GM19043 (cell line): ENCODE measurements at regions not wholly inside any gene's neighbourhood (a gene's known extent, or its start where the extent isn't known, plus 50 kb on each side); places are given as distances from the start of the nearest gene placed in this dataset.

Experiments used
- ATAC-seq: cut with Tn5 transposase; IDR thresholded peaks from one replicate; pipeline ENCODE4 v1.9.1; 2021; ENCODE audit warnings: low read depth; ENCODE audit not compliant: unreplicated experiment

DNA sequence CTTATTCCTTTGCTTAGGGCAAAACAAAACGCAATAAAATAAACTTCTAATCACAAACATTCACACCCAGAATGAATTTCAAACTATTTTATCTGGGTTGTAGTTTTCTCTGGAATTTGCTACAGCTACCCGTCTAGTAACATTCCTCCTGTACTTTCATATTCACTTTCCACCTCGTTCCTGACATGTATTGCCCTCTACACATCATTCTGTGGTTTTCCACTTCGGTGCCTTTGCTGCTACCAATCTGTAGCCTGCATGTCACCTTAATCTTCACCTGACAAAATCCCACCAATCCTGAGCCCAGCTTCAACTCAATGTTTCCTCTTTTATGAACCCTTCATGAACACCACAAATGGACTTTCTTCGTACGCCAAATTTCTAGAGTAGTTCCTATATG lies 694.1 kb upstream of the C9orf72 start:
- no peak for ATAC-seq

DNA sequence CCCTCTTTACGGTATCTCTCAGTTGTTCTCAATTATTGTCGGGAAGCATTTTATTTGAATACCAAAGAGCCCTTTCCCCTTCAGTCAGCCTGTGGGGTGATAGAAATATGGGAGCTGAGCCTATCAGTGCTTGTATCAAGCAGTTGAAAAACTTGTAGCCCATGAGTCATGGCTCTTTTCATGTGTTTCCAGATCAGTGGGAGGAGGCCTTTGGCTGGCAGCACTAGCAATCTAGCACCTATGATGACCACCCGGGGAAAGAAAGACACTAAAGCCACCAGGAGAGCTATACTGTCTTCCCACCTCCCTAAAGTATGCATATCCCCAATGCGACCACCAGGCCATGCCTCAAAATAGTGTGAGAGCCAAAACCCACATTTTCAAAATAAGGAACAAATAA lies 696.9 kb upstream of the C9orf72 start:
- ATAC-seq = no peak

DNA sequence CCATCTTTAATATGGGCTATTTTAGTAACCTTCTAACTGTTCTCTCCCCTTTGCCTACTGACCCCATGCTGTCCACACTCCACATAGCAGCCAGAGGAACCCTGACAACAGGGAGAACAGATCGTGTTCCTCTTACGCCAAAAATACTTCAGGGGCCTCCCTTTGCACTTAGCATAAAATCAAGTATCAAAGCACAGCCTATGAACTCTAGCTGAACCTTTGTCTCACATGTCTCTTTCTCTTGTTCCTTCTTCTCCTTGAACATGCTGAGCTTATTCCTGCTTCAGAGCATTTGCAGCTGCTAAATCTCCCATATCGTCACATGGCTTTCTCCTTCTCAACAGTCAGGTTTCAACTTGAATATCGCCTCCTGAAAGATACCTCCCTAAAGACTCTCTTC lies 698.8 kb upstream of the C9orf72 start:
- ATAC-seq = no peak

DNA sequence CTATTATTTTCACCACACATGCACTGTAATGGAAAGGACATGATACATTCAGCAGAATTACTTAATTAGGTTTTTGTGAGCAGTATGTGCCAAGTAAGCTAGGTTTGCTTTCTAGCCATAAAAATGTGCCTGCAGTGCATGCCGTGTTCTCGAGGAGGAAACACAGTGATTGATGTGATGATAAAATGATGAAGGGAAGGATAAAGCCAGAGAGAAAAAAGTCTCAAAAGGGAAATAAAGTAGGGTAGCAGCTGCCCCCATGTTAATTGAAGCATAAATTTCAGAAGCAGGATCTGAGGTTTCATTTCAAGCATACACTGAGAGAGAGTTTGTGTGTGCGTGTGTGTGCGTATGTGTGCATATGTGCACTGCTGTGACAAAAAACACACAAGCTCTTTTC lies 714.2 kb upstream of the C9orf72 start:
- no peak for ATAC-seq

DNA sequence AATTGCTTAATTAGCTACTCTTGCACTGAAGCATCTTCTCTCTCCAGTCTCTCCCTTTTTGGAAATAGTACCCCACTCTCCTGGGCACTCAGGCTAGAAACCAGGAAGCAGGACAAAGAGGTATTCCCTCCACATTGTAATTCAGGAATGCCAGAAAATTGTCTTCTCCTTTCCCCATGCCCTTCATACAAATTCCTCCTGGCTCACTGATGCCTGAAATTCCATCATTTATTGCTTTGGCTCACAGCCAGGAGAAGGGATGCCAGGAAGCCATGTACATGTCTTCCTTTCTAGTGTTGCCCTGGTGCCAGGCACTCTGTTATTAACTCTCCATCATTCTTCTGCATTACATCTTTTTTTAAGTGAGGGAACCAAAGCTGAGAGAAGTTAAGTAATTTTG lies 716.5 kb upstream of the C9orf72 start:
- ATAC-seq = no peak

DNA sequence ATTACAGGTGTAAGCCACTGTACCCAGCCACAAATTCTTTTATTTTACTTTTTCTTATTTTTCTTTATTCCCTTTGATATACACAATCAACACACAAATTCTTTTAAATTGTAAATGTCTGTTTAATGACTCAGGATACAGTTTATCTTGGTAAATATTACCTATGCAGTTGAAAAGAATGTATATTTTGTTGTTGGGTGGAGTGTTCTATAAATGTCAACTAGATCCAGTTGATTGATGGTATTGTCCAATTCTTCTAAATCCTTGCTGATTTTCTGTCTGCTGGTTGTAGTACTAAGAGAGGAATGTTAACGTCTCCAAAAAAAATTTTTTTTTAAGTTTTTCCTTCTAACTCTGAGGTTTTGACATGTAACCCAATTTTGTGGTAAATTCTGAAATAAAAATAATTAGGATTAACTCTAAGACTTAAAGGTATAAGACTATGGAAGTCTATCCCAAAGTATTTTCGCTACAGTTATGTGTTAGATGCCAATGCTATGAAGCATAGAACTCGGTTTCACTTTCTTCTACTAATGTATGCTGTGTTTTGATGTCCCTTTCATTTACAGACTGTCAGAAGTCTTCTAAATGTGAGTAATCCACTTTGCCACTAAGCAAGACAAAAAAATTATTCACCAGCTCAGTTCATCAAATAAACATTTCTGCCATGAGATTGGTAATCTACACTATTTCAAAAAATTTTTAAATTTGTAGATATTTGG lies 720.2 kb upstream of the C9orf72 start:
- ATAC-seq = no peak

DNA sequence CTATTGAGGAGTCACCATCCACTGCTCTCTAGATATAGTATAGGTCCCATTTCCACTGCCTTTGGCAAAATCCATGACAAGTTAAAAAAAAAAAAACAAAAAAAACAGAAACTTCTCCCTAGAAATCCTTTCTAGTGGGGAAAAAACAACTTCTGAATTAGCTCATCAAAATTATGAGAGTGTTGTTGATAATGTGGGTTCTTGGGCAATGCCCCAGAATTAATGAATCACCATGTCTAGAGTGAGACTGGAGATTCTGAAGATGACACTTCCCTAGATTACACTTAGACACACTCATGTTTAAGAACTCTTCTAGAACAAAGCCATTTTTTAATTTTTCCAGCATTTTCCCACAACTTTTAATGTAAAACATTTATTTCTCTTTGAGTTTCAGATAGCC lies 728.0 kb upstream of the C9orf72 start:
- no peak for ATAC-seq

DNA sequence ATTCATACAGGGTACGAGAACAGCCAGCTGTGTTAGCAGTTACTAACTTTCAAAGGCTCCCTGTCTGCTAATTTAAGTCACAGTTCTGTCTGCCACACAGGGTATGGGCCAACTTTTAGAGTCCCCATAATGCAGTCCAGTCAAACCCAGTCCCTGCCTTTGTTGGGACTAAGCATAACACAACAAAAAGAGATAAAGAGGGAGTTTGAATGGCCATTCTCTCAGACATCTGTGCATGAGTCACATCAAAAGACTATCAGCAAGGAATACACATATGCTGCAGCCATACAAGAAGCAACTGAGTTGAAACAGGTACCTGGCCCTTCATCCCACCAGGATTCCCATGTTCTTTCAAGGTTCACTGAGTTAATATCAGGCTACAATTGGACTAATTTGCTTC lies 744.5 kb upstream of the C9orf72 start:
- no peak for ATAC-seq

DNA sequence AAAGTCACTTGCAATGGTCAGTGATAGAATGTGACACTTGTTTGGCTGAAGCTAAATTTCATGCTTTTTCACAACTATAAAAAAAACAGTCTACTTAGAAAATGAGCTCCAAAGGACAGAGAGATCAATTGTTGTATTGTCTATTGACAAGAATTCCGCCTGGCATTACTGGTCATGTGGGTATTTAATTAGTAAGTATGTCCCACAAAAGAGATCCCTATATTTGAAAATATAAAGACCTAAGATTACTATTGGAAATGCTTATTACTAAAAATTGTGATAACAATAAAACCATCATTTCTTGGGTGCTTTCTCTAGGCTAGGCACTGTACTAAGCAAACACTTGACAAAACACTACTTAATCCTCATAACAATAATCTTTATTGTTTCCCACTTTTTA lies 745.2 kb upstream of the C9orf72 start:
- ATAC-seq = no peak

DNA sequence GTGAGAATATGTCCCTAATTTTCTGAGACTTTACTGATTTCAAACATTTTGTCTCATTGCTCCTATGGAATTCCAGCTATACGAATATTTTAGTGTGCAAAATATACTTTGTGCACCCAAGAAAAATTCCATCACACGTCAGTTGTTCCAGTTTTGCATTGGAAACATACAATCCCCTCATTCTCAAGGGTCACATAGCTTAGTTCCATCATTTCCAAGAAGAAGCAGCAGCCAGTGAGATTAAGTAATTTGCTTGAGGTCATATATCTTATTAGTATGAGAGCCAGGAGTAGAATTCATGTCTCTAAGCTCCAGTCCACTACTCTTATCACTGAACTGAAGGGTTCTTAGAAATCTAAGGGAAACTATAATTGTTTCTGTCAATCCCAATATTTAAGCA lies 746.7 kb upstream of the C9orf72 start:
- ATAC-seq = no peak

DNA sequence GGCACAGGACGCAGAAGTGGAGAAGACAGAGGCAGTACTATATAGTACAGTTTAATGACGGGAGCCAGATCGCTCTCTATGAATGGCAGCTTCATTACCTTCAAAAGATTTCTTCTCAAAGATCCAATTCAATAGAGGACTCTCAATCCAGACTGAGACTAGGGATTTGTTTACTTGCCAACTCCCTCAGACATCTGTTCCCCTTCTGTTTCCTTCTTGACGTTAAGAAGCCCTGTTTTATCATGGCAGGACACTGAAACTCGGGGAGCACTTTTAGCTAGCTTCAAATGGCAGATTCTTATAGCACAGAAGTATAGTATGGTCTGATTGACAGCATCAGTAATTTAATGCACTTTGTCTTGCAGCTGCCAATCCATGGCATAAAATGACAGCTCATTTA lies 747.3 kb upstream of the C9orf72 start:
- ATAC-seq = no peak

DNA sequence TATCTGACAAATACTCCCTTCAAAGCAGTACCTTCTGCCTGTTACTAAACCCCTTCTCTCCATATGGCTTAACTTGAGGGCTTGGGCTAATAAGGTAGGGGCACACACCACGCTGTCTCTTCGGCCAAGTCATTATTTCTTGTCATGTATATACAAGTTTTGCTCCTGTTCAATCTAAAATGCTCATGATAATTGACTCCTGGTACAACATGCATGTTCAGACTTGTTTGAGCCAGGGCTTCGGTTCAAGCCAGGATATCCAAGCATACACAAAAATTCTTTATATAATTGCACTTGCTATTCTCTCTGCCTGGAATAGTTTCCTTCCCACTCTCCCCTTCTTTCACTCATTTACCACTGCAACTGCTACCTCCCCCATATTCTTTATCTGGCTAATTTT lies 756.0 kb upstream of the C9orf72 start:
- ATAC-seq = no peak

DNA sequence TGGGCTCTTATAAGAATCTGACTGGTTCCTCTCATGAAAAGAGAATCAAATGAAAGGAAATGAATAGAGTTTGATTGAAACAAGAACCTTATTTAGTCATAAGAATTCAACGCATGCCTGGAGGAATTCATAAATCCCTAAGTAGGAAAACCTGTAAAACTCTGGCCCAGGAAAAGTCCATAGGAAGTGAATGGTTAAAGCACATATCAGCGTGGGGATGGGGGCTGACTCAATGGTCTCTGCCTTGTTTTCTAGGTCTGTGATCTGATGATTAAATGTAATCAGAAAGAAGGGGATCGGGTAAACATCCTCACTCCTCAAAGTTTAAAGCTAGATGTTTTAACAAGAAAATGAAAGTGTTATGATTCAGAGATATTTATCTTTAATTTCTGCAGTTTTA lies 759.4 kb upstream of the C9orf72 start:
- ATAC-seq = no peak

DNA sequence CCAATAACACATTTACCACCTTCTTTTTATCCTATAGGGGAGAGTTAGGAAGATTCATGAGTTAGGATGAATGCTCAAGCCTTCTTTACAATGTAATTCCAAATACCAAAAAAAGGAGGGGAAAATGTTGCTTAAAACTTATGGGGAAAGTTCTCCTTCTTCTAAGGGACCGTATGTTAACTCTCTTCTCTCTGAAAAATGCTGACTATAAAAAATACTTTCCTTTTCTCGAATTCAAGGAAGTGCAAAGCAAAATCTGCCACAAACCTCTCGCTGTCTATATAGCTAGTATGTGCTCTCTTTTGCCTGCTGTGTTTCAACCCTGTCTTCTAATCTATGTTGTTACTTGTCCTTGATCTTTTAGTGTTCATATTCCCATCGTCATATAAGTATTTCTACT lies 768.6 kb upstream of the C9orf72 start:
- ATAC-seq = no peak

DNA sequence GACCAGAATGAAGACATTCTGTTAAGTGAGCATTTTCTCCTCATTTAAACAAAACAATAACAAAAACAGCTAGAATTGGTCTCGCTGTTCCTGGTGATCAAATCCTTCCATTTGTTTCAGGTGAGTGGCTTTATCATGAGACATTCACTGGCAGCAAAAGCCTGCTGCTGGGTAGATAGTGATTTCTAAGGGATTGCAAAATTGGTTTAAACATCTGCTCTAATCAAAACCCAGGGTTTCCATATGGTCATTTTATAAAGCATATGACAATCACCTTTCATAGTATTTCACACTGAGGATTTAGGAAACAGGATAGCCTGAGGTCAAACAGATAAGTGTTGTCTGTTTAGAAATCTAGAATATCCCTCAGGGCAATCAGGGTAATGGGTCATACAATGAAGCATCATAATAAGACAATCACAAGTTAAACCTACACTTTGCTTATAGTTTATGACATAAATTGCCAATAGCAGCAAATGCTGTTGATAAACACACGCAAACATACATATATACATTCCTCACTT lies 769.6 kb upstream of the C9orf72 start:
- ATAC-seq = no peak

DNA sequence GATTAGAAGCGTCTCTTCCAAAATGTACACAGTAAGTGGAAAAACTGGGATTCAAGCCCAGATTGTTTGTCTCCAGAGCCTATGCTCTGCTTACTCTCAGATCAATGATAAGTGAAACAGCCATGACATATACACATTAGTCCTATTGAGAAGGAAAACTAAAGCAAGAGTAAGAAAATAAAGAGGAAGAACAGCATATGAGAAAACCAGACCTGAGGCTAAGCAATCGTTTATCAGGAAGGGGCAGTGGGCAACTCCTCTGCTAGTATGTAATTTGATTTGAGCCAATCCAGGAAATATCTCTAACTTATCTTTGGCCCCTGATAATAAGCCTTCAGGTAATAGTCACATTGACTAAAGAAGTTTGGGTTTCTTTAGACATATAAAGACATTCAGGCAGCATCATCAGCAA lies 789.9 kb upstream of the C9orf72 start:
- ATAC-seq = no peak

DNA sequence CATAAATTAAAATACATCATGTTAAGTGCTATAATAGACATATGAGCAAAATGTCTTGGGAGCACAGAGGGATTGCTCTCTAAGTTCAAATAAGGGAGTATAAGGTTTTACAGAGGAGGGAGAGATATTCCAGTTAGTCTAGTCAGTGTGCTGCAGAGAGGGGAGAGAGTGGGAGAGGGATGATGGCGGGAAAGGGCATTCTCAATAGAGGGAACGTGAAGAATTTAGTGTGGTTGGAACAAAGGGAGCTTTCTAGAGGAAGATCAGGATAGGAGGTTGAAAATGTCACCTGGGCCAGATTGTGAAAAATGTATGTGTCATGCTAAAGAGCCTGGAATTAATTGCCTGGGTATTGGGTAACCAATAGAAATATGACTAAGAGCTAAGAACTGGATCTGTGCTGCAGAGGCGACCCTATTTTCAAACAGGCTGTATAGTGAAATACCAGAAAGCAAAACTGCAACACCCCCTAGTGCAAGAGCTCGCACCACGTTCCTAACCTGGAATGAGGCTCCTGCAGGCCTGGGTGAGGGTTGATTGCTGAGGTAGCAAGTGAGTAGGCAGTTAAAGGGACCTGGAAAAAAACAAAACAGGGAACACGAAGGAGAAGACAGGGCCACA lies 791.8 kb upstream of the C9orf72 start:
- ATAC-seq = no peak

DNA sequence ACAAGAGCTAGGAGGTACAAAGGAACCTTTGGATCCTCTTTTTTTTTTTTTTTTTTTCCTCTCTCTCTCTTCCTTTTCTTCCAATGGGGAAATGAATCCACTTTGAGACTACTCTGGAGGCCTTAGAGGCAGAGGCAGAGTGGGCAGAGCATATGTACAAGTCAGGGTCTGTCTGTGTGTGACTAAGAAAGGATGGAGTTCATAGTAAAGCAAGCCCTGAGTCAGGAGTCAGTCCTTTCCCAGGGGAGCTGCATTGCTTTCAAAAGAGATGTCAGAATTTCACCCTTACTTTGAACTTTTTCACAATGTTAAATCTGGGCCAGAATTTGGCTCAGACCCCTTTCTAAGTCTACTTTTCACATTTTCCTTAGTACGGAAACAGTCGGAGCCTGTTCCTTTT lies 792.4 kb upstream of the C9orf72 start:
- no peak for ATAC-seq

DNA sequence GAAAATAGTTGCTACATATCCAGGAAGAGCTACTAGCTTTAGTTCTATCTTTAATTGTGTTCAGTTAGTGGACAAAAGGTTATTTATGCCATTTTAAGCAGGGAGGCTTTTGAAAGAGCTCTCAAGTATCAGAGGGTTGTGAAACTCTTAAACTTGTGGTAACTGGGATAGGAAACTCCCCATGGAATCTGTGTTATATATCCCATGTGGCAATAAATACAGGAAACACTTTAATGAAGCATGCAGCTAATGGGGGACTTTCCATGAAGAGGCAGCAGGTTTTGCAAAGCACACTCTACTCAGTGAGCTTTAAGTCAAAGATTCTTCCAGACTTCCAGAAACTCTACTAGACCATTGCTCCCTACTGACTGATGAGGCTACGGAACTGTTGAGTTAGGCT lies 805.0 kb upstream of the C9orf72 start:
- ATAC-seq = no peak

DNA sequence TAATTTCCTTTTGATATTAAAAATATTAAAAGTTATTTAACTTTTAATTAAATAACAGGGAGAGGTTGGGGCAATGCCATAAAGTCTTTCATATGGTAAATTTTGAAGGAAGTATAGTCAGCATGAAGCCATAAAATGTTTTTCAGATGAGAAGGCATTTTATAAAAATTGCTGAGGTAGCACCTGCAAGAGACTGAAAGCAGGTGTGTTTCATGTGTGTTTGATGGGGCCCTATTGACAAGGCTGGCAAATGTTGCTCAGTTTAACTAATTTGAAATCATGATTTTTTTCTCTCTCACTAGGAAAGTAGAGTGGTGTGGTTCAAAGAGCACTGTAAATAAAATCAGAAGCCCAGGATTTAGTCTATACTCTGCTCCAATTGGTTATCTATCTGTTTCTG lies 805.8 kb upstream of the C9orf72 start:
- ATAC-seq = no peak

DNA sequence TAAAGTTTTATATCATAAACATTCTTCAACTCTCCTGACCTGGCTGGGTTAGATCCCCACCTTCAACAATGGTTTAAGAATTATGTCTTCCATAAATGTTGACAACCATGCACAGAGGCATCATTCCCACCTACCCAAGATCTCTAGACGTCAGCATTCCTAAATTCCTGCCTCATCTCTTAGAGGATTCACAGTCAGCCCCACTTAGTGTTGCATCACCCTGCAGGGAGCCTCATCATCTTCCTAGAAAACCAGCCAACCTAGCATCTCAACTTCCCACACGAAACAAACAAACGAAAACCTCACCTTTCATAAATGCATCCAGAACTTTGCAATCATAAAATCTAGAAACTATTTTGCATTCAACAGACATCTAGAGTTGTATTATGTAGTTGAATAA lies 816.1 kb upstream of the C9orf72 start:
- no peak for ATAC-seq

DNA sequence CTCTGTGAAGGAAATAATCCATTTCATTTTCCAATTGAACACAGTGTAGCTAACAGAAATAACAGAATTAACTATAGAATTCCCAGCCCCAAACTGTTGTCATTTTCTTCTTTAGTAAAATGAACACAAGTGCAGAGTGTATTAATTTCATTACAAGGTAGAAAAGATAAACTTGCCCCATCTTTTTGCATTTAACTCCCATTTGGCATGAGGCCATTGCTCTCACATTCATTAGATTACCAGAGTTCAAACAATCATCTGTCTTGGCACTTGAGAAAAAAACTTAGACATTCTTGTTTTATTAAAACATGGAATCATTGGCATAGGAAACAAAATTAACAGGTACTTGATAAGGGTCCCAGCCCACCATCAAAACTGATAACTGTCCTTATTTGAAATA lies 821.5 kb upstream of the C9orf72 start:
- ATAC-seq = no peak
